HepG2 (cell line): ENCODE measurements at regions not wholly inside any gene's neighbourhood (a gene's known extent, or its start where the extent isn't known, plus 50 kb on each side); places are given as distances from the start of the nearest gene placed in this dataset.
A peak's percentile ranks its signal among the peaks of the same experiment; 100 is the strongest.

Experiments
- ATAC-seq: fragments of 200-7000 bp; cut with Tn5 transposase; 3 replicates; pipeline ENCODE4 v1.9.1; 2020; ENCODE audit warnings: mild to moderate bottlenecking, moderate library complexity
- BruUV-seq: library from RNA; stranded (reverse); fragments of 400-500 nt; replicated peaks from 2 replicates; lab custom pipeline; 2021; lab: Mats Ljungman, UMichigan
- CTCF ChIA-PET: fragments of 300-600 bp; formaldehyde crosslinking; extraction: SDS; loops from one replicate; lab custom pipeline; 2021; ENCODE audit warnings: low total read pairs, inconsistent platforms, low intra/inter-chr PET ratio; lab: Yijun Ruan, JAX
- POLR2A ChIA-PET: fragments of 350-600 bp; sonication (Branson Sonifier 250); formaldehyde crosslinking; loops from one replicate; lab custom pipeline; 2020; ENCODE audit warnings: antibody characterized with exemption, inconsistent platforms; lab: Yijun Ruan, JAX
- DNase-seq: peaks from one replicate; pipeline ENCODE4 v3.0.0-alpha.2; 2015; ENCODE audit warnings: low spot score
- FAIRE-seq: peaks from 3 replicates; lab custom pipeline; 2011; peaks lifted over from hg19 to GRCh38; lab: Jason Lieb, UNC
- H2AFZ ChIP-seq: one replicate; pipeline ENCODE4 v1.6.1; 2011; ENCODE audit warnings: low read length, inconsistent platforms
- H3K27ac ChIP-seq: fragments of 300-600 bp; 3 replicates; pipeline ENCODE4 v1.8.0; 2011; ENCODE audit warnings: mixed run types, mild to moderate bottlenecking, mixed read lengths, low read length, inconsistent platforms; ENCODE audit not compliant: insufficient read depth; ENCODE audit errors: extremely low read length
- H3K27me3 ChIP-seq, 2 experiments: fragments of 200-600 bp in 1 of 2; 2 replicates in 1 of 2; 3 replicates in 1 of 2; pipeline versions ENCODE4 v1.6.0 to v1.8.0; 2011; ENCODE audit warnings: low read length in 2 of 2, mild to moderate bottlenecking in 2 of 2, moderate library complexity in 2 of 2, inconsistent platforms in 1 of 2; ENCODE audit not compliant: insufficient read depth in 2 of 2, control insufficient read depth in 1 of 2
- H3K36me3 ChIP-seq, 2 experiments: fragments of 200-600 bp in 1 of 2; replicated peaks in 1 of 2; 2 replicates in 1 of 2; 3 replicates in 1 of 2; pipeline versions ENCODE4 v1.5.1 to v1.8.0; 2011; ENCODE audit warnings: low read length in 2 of 2, inconsistent platforms in 1 of 2; ENCODE audit not compliant: insufficient read depth in 2 of 2, control insufficient read depth in 1 of 2
- H3K4me1 ChIP-seq: 2 replicates; pipeline ENCODE4 v1.5.1; 2012; ENCODE audit warnings: low read length, inconsistent platforms; ENCODE audit not compliant: insufficient read depth
- H3K4me2 ChIP-seq: 2 replicates; pipeline ENCODE4 v1.6.0; 2011; ENCODE audit warnings: low read depth, low read length, inconsistent platforms
- H3K4me3 ChIP-seq, 3 experiments: fragments of 200-600 bp in 1 of 3; sonication (generic), shearing (Covaris generic) in 1 of 3; replicated peaks in 1 of 3; 2 replicates each; pipeline ENCODE4 v1.5.1; 2011 to 2016; ENCODE audit warnings: low read length in 3 of 3, inconsistent platforms in 2 of 3, low read depth in 2 of 3, mild to moderate bottlenecking in 2 of 3, control low read depth in 1 of 3, mixed read lengths in 1 of 3; ENCODE audit not compliant: insufficient read depth in 1 of 3
- H3K79me2 ChIP-seq: one replicate; pipeline ENCODE4 v1.6.1; 2011; ENCODE audit warnings: low read length, inconsistent platforms; ENCODE audit not compliant: insufficient read depth
- H3K9ac ChIP-seq: 2 replicates; pipeline ENCODE4 v1.6.0; 2011; ENCODE audit warnings: mild to moderate bottlenecking, low read depth, low read length, inconsistent platforms; ENCODE audit not compliant: insufficient read depth
- H3K9me3 ChIP-seq: 2 replicates; pipeline ENCODE4 v1.5.1; 2012; ENCODE audit warnings: mild to moderate bottlenecking, low read length
- H4K20me1 ChIP-seq: 2 replicates; pipeline ENCODE4 v1.6.0; 2011; ENCODE audit warnings: inconsistent platforms, mild to moderate bottlenecking, low read length, moderate library complexity; ENCODE audit not compliant: insufficient read depth
- CTCF ChIP-seq: sonication (generic); formaldehyde crosslinking; IDR thresholded peaks from 2 replicates; pipeline ENCODE4 v1.5.0; 2020; ENCODE audit warnings: mild to moderate bottlenecking, missing genetic modification reagents, moderate library complexity
- KDM5A ChIP-seq: fragments of 200-600 bp; sonication (generic); IDR thresholded peaks from 2 replicates; pipeline ENCODE4 v1.7.0; 2018; ENCODE audit warnings: antibody characterized with exemption, mild to moderate bottlenecking, low read length, borderline replicate concordance
- REST ChIP-seq, 2 experiments: IDR thresholded peaks; 2 replicates each; pipeline ENCODE4 v1.6.1; 2011 to 2012; ENCODE audit warnings: low read length in 2 of 2, borderline replicate concordance in 1 of 2, low read depth in 1 of 2, mild to moderate bottlenecking in 1 of 2, moderate library complexity in 1 of 2
- SETDB1 ChIP-seq: sonication (generic); formaldehyde crosslinking; IDR thresholded peaks from 2 replicates; pipeline ENCODE4 v1.5.1; 2020; ENCODE audit warnings: missing genetic modification reagents, mild to moderate bottlenecking, borderline replicate concordance
- WGBS: methylation state at CpG from one replicate; pipeline ENCODE4 v1.1.6; 2017; ENCODE audit warnings: low lambda C conversion rate; 5-methylcytosine and 5-hydroxymethylcytosine counted together
- in situ Hi-C: cut with HindIII; loops from 2 replicates; pipeline ENCODE4 v1.10.0; 2017; ENCODE audit warnings: low pct_unique_long_range_greater_than_20kb; ENCODE audit not compliant: extremely low pct_ligation_motif_present
- intact Hi-C: fragments of 100-400 bp; cut with micrococcal nuclease; formaldehyde crosslinking; loops from one replicate; pipeline ENCODE4 v1.10.0; 2022; ENCODE audit not compliant: unreplicated experiment
- TF ChIP-seq, protein P1 (sequence below): sonication (generic); formaldehyde crosslinking; IDR thresholded peaks from 2 replicates; pipeline ENCODE4 v1.4.0; 2020; ENCODE audit warnings: mild to moderate bottlenecking, missing genetic modification reagents

DNA sequence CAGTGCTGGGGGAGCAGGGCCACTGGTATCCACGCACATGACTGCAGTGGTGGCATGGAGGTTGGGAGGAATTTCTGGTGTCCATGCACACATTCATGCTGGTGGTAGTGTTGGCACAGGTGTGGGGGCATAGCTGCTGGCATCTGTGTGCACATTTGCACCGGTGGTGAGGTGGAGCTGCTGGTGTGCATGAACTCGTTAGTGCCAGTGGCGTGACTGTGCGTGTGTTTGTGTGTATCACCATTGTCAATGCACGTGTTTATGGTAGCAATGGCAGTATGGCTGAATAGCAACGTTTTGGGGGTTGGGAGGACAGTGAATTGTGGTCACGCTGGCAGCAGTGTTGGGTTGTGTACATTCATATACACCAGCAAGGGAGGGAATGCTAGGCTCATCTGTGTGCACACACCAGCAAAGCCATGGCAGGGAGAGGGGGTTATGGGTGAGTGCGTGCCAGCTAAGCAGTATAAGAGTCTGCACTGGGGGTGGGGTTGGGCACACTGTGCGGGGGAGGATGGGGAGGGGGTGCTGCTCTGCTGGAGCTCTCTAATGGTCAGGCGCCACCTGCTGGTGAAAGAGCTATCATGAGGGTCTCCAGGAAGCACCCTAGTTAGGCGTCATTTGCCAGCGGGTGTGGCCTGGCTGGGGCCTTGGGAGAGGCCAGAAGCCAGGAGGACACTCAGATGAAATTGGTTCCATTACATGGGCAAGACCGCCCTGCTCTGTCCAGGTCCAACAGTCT, 626.1 kb upstream of the ID4 start:
- ATAC-seq (peak; percentile 73), DNase-seq (peak; percentile 20), FAIRE-seq (no peak)
- in situ Hi-C loops (no loop called here), intact Hi-C loops (loop anchor here (1.0 to 10.0 kb wide), 3 partner anchors 186 to 641 kb away; no protein-coding TSS in a partner anchor)
- no peaks in the 10 kb centered on the region for H3K79me2 ChIP-seq
- TF ChIP-seq, protein P1, sequence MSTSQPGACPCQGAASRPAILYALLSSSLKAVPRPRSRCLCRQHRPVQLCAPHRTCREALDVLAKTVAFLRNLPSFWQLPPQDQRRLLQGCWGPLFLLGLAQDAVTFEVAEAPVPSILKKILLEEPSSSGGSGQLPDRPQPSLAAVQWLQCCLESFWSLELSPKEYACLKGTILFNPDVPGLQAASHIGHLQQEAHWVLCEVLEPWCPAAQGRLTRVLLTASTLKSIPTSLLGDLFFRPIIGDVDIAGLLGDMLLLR (CRISPR knock-in tag), result 0 out of 2 replicates have a peak, but pooled peaks have one; percentile 20
- TF ChIP-seq KDM5A (no peak), CTCF (peak; percentile 36)
- H3K4me2 ChIP-seq, result no peak overlapping the region
- no peak overlapping the region for H3K27ac ChIP-seq
- 29% methylated on average over 10 of the region's 14 CpGs for WGBS
- no TSS peak for BruUV-seq
- H4K20me1 ChIP-seq, result no peaks in the 10 kb centered on the region
- ChIA-PET POLR2A (no interaction called here), CTCF (no interaction called here)
- no peak overlapping the region for H2AFZ ChIP-seq
- H3K36me3 ChIP-seq, result no peaks in the 10 kb centered on the region
- no peaks in the 10 kb centered on the region for H3K27me3 ChIP-seq
- H3K9ac ChIP-seq, result no peak overlapping the region
- H3K4me1 ChIP-seq, result no peaks in the 10 kb centered on the region
- no peak overlapping the region for H3K4me3 ChIP-seq
- H3K9me3 ChIP-seq, result peaks cover 63% of the 10 kb centered on the region

- Histone ChIP-seq H3K36me3 (no peaks in the 10 kb centered on the region), H3K4me2 (no peak overlapping the region), H3K27me3 (no peaks in the 10 kb centered on the region), H2AFZ (no peak overlapping the region), H3K9me3 (peaks cover 69% of the 10 kb centered on the region), H3K79me2 (no peaks in the 10 kb centered on the region), H4K20me1 (no peaks in the 10 kb centered on the region), H3K4me1 (no peaks in the 10 kb centered on the region), H3K27ac (no peak overlapping the region), H3K4me3 (no peak overlapping the region), H3K9ac (no peak overlapping the region)
- POLR2A ChIA-PET, result no interaction called here
- in situ Hi-C loops (no loop called here), intact Hi-C loops (loop anchor here (5.0 to 10.0 kb wide), 2 partner anchors 189 to 638 kb away; no protein-coding TSS in a partner anchor)
- BruUV-seq, result no TSS peak
- FAIRE-seq, result no peak
- CTCF ChIA-PET, result no interaction called here
- DNase-seq, result no peak
- 2% methylated on average over 2 of the region's 2 CpGs for WGBS
- no peak for ATAC-seq
- no peak for TF ChIP-seq REST (IDR thresholded peaks at IDR 0.05; ENCODE audit: borderline replicate concordance in 1 of 2, low read depth in 1 of 2, low read length in 2 of 2)
- no peak for TF ChIP-seq SETDB1 (CRISPR knock-in tag)
Measured at GRCh38 chr6:19214231-19214630, 622.9 kb upstream of the ID4 start.
